Body of pancreas (tissue), 4 donors: ENCODE measurements at regions not wholly inside any gene's neighbourhood (a gene's known extent, or its start where the extent isn't known, plus 50 kb on each side); places are given as distances from the start of the nearest gene placed in this dataset.

Source experiments
- POLR2A ChIP-seq, 3 donors: fragments of 450-650 bp; IDR thresholded peaks; one replicate each; pipeline ENCODE4 v1.6.1; 2016; ENCODE audit warnings: antibody characterized with exemption in 3 of 3, mild to moderate bottlenecking in 2 of 3
- TF ChIP-seq, protein P1 (sequence below), 7 experiments: fragments of 450-650 bp in 4 of 7; fragments of 200-600 bp in 3 of 7; sonication (generic) in 3 of 7; IDR thresholded peaks; one replicate each; pipeline ENCODE4 v1.5.1; 2016 to 2019; ENCODE audit warnings: antibody characterized with exemption in 7 of 7

DNA sequence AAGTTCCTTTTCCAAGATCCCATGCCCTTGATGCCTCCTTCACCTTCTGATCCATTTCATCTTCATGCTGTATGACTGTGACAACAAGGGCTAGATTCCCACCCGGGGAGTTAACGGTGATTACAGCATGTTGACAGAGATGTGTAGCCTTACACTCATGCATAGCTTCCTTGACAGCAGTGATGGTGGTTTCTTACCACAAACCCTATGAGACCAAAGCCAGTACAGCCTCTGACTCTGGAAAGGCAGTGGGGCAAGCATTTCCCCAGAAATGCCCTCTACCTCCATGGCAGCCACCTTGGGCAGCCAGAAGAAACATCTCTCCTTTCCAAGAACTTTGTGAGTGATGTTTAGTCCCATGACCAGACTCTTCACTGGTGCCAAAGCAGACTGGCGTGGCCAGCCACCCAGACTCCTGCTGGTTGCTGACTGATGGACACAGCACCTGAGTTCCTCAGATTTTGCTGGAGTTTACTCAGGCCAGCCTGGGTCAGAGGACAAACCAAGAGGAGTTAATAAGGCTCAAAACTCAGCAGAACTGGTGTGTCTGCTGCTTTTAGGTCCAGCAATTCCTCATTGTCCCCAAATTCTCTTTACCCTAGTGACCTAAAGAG is 199.7 kb upstream of the SLC27A6 start:
- TF ChIP-seq, protein P1, sequence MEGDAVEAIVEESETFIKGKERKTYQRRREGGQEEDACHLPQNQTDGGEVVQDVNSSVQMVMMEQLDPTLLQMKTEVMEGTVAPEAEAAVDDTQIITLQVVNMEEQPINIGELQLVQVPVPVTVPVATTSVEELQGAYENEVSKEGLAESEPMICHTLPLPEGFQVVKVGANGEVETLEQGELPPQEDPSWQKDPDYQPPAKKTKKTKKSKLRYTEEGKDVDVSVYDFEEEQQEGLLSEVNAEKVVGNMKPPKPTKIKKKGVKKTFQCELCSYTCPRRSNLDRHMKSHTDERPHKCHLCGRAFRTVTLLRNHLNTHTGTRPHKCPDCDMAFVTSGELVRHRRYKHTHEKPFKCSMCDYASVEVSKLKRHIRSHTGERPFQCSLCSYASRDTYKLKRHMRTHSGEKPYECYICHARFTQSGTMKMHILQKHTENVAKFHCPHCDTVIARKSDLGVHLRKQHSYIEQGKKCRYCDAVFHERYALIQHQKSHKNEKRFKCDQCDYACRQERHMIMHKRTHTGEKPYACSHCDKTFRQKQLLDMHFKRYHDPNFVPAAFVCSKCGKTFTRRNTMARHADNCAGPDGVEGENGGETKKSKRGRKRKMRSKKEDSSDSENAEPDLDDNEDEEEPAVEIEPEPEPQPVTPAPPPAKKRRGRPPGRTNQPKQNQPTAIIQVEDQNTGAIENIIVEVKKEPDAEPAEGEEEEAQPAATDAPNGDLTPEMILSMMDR (IDR thresholded peaks at IDR 0.05) = no peak
- no peak for TF ChIP-seq POLR2A (IDR thresholded peaks at IDR 0.05)
